Hematopoietic multipotent progenitor cell (in vitro differentiated cells): ENCODE measurements at regions not wholly inside any gene's neighbourhood (a gene's known extent, or its start where the extent isn't known, plus 50 kb on each side); places are given as distances from the start of the nearest gene placed in this dataset. TPM values are rescaled to one million over a fixed set of nuclear protein-coding genes. Genes with fewer than 3 reads are reported as not detected.
"Not testable (repeated sequence)": the region's sequence is repeated elsewhere in the genome, so short reads cannot be mapped to it uniquely, and the experiment has no call there.

Experiments used
- DNase-seq, 3 donors: peaks; one replicate each; pipeline ENCODE4 v3.0.0-alpha.2; 2011 to 2015; ENCODE audit warnings: low read depth in 2 of 3, low spot score in 2 of 3
- small RNA-seq: library from RNA; depleted of rRNA; stranded (forward); fragments of <200 nt; gene quantifications from one replicate; pipeline ENCODE3, GENCODE V24; 2012

GRCh38 chrX:87098477-87098876, 419.1 kb upstream of the KLHL4 start:
- DNase-seq: no peak

GRCh38 chrX:87105131-87105530, 412.5 kb upstream of the KLHL4 start:
- DNase-seq: no peak

GRCh38 chrX:87110142-87110541, 407.5 kb upstream of the KLHL4 start:
- DNase-seq: no peak

- DNase-seq: no peak
Measured at GRCh38 chrX:87140800-87141483, 376.7 kb upstream of the KLHL4 start.

GRCh38 chrX:87160435-87161010, 357.1 kb upstream of the KLHL4 start:
- DNase-seq: no peak

- no peak for DNase-seq
Measured at GRCh38 chrX:87167841-87168240, 349.8 kb upstream of the KLHL4 start.

GRCh38 chrX:87178009-87178408, 339.6 kb upstream of the KLHL4 start:
- DNase-seq: not testable (repeated sequence)

Small RNA genes in the stretch of these regions (small RNA-seq; reads per million reads assigned to genes)
- not detected for gene RF00279
- gene Z82210.1: not detected
